Ishikawa (cell line): ENCODE measurements at regions not wholly inside any gene's neighbourhood (a gene's known extent, or its start where the extent isn't known, plus 50 kb on each side); places are given as distances from the start of the nearest gene placed in this dataset.

Source experiments
- CEBPB ChIP-seq: IDR thresholded peaks from 2 replicates; pipeline ENCODE4 v1.6.1; 2012
- CREB1 ChIP-seq: IDR thresholded peaks from 2 replicates; pipeline ENCODE4 v1.6.1; 2012; ENCODE audit warnings: low read depth
- EGR1 ChIP-seq: IDR thresholded peaks from 2 replicates; pipeline ENCODE4 v1.6.1; 2012
- EP300 ChIP-seq: IDR thresholded peaks from 2 replicates; pipeline ENCODE4 v1.6.1; 2012; ENCODE audit warnings: borderline replicate concordance
- FOXM1 ChIP-seq: IDR thresholded peaks from 2 replicates; pipeline ENCODE4 v1.6.1; 2012; ENCODE audit warnings: low read depth, borderline replicate concordance
- NFIC ChIP-seq: IDR thresholded peaks from 2 replicates; pipeline ENCODE4 v1.6.1; 2012
- RAD21 ChIP-seq: IDR thresholded peaks from 2 replicates; pipeline ENCODE4 v1.6.1; 2012; ENCODE audit warnings: low read depth
- TAF1 ChIP-seq: IDR thresholded peaks from 2 replicates; pipeline ENCODE4 v1.6.1; 2012; ENCODE audit warnings: low read depth, mild to moderate bottlenecking
- TCF12 ChIP-seq: IDR thresholded peaks from 2 replicates; pipeline ENCODE4 v1.6.1; 2012; ENCODE audit warnings: low read depth
- TEAD4 ChIP-seq: IDR thresholded peaks from 2 replicates; pipeline ENCODE4 v1.6.1; 2012
- YY1 ChIP-seq: IDR thresholded peaks from 2 replicates; pipeline ENCODE4 v1.6.1; 2012; ENCODE audit warnings: low read depth
- ZBTB7A ChIP-seq: IDR thresholded peaks from 2 replicates; pipeline ENCODE4 v1.6.1; 2012; ENCODE audit warnings: low read depth
- TF ChIP-seq, protein P1 (sequence below): IDR thresholded peaks from 2 replicates; pipeline ENCODE4 v1.6.1; 2012
- TF ChIP-seq, protein P2 (sequence below): IDR thresholded peaks from 2 replicates; pipeline ENCODE4 v1.6.1; 2012; ENCODE audit warnings: low read depth, mild to moderate bottlenecking
- TF ChIP-seq, protein P3 (sequence below): IDR thresholded peaks from 2 replicates; pipeline ENCODE4 v1.6.1; 2012

DNA sequence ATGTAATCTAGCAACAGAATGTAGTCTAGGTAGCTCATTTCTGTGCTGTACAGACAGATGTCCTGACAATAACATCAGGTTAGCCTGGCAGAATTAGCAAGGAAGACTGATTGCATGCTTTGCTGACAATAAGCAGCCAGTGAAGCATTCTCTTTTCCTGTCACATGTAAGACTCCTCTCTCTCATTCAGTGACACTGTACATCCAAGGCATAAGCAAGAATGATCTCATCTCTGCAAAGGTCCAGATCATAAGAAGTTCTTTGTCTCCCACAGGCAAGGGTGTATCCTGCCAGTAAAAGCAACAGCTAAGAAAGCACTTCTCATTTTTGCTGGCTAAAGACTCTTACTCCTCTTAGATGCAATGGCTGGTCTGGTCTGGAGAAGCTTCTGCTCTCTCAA, 861.8 kb downstream of the TAF11L14 start:
- TF ChIP-seq EGR1 (no peak), TCF12 (no peak), EP300 (no peak), TAF1 (no peak), TEAD4 (no peak), RAD21 (no peak), CREB1 (no peak), CEBPB (no peak), NFIC (no peak), ZBTB7A (no peak), FOXM1 (no peak)
- TF ChIP-seq, protein P1, sequence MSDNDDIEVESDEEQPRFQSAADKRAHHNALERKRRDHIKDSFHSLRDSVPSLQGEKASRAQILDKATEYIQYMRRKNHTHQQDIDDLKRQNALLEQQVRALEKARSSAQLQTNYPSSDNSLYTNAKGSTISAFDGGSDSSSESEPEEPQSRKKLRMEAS = no peak
- TF ChIP-seq, protein P2, sequence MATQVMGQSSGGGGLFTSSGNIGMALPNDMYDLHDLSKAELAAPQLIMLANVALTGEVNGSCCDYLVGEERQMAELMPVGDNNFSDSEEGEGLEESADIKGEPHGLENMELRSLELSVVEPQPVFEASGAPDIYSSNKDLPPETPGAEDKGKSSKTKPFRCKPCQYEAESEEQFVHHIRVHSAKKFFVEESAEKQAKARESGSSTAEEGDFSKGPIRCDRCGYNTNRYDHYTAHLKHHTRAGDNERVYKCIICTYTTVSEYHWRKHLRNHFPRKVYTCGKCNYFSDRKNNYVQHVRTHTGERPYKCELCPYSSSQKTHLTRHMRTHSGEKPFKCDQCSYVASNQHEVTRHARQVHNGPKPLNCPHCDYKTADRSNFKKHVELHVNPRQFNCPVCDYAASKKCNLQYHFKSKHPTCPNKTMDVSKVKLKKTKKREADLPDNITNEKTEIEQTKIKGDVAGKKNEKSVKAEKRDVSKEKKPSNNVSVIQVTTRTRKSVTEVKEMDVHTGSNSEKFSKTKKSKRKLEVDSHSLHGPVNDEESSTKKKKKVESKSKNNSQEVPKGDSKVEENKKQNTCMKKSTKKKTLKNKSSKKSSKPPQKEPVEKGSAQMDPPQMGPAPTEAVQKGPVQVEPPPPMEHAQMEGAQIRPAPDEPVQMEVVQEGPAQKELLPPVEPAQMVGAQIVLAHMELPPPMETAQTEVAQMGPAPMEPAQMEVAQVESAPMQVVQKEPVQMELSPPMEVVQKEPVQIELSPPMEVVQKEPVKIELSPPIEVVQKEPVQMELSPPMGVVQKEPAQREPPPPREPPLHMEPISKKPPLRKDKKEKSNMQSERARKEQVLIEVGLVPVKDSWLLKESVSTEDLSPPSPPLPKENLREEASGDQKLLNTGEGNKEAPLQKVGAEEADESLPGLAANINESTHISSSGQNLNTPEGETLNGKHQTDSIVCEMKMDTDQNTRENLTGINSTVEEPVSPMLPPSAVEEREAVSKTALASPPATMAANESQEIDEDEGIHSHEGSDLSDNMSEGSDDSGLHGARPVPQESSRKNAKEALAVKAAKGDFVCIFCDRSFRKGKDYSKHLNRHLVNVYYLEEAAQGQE = no peak
- TF ChIP-seq, protein P3, sequence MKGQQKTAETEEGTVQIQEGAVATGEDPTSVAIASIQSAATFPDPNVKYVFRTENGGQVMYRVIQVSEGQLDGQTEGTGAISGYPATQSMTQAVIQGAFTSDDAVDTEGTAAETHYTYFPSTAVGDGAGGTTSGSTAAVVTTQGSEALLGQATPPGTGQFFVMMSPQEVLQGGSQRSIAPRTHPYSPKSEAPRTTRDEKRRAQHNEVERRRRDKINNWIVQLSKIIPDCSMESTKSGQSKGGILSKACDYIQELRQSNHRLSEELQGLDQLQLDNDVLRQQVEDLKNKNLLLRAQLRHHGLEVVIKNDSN = no peak

DNA sequence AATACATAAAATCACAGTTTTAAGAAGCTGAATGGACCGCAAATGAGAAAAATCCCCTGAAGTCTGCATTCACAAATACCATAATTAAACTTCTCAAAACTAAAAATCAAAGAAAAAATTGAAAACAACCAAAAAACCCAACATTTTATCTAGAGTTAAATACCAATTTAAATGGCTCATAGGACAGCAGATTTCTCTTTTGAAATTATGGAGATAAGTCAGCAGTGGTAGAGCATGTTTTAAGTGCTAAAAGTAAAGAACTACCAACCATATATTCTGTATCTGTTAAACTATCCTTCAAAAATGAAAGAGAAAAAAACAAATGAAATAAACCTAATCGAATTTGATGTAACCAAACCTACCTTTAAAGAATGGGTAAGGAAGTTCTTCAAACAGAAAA, 862.8 kb downstream of the TAF11L14 start:
- no peak for TF ChIP-seq FOXM1
- TF ChIP-seq, protein P1 = no peak
- TF ChIP-seq TCF12 = no peak
- TF ChIP-seq, protein P3 = no peak
- TF ChIP-seq EGR1 = no peak
- TF ChIP-seq RAD21 = no peak
- TF ChIP-seq, protein P2 = no peak
- TF ChIP-seq YY1 = no peak
- no peak for TF ChIP-seq CEBPB
- TF ChIP-seq CREB1 = no peak
- no peak for TF ChIP-seq ZBTB7A
- TF ChIP-seq TEAD4 = no peak
- no peak for TF ChIP-seq TAF1
- no peak for TF ChIP-seq NFIC
- no peak for TF ChIP-seq EP300

DNA sequence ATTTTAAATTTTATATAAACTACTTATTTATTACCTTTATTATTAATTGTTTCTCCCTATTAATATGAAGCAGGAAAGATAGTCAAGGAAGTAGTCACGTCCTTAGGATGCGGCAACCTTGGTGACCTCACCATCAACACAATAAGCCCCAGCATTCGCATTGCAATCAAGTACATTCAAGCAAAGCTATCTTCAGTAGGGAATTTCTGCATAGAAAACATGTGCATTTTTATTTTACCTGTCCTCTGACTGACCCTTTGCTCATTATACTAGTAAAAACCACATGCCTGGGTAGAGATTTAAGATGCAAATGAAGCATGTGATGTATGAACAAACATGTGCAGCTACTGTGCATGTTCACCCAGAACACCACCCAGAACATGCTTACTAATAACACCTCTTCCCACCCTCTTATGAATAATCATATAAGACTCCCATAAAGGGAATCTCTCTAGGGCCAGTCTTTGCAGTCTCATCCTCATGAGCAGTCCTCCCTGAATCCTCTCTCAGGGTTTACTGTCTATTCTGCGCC, 869.6 kb downstream of the TAF11L14 start:
- no peak for TF ChIP-seq YY1
- TF ChIP-seq, protein P3 = no peak
- TF ChIP-seq EP300 = no peak
- TF ChIP-seq FOXM1 = no peak
- no peak for TF ChIP-seq TEAD4
- TF ChIP-seq, protein P2 = no peak
- no peak for TF ChIP-seq NFIC
- no peak for TF ChIP-seq ZBTB7A
- TF ChIP-seq, protein P1 = no peak
- TF ChIP-seq CEBPB = no peak
- no peak for TF ChIP-seq TCF12
- TF ChIP-seq EGR1 = no peak
- TF ChIP-seq RAD21 = no peak
- TF ChIP-seq CREB1 = no peak
- TF ChIP-seq TAF1 = no peak
